NCI-H524 (cell line): ENCODE measurements at regions not wholly inside any gene's neighbourhood (a gene's known extent, or its start where the extent isn't known, plus 50 kb on each side); places are given as distances from the start of the nearest gene placed in this dataset.
"Not testable (repeated sequence)": the region's sequence is repeated elsewhere in the genome, so short reads cannot be mapped to it uniquely, and the experiment has no call there.

ENCODE experiments used
- DNase-seq, 2 experiments: peaks; one replicate each; lab custom pipeline; 2025; lab: John Stamatoyannopoulos, UW

- DNase-seq, result no peak
These were observed 306.0 kb downstream of the NPHP4 start for GRCh38 chr1:5686195-5686594.

GRCh38 chr1:5685446-5686040 lies 306.7 kb downstream of the NPHP4 start:
- DNase-seq, result no peak

- DNase-seq, result no peak
These were observed 307.4 kb downstream of the NPHP4 start for GRCh38 chr1:5684791-5685190.

- no peak for DNase-seq
These were observed 308.8 kb downstream of the NPHP4 start for GRCh38 chr1:5683446-5683845.

GRCh38 chr1:5682626-5683225 lies 309.5 kb downstream of the NPHP4 start:
- no peak for DNase-seq

- no peak for DNase-seq
These were observed 310.6 kb downstream of the NPHP4 start for GRCh38 chr1:5681654-5682053.

GRCh38 chr1:5680600-5680999 lies 311.6 kb downstream of the NPHP4 start:
- no peak for DNase-seq

- no peak for DNase-seq
These were observed 313.5 kb downstream of the NPHP4 start for GRCh38 chr1:5678759-5679158.

GRCh38 chr1:5672355-5672754 lies 319.9 kb downstream of the NPHP4 start:
- not testable (repeated sequence) for DNase-seq

GRCh38 chr1:5670590-5671350 lies 321.5 kb downstream of the NPHP4 start:
- DNase-seq, result no peak

GRCh38 chr1:5667513-5668325 lies 324.5 kb downstream of the NPHP4 start:
- DNase-seq, result no peak

GRCh38 chr1:5664906-5665875 lies 327.0 kb downstream of the NPHP4 start:
- no peak for DNase-seq

- DNase-seq, result no peak
These were observed 328.0 kb downstream of the NPHP4 start for GRCh38 chr1:5664081-5664768.

GRCh38 chr1:5662744-5663126 lies 329.5 kb downstream of the NPHP4 start:
- no peak for DNase-seq

GRCh38 chr1:5662086-5662743 lies 330.0 kb downstream of the NPHP4 start:
- DNase-seq, result no peak

GRCh38 chr1:5661196-5662085 lies 330.8 kb downstream of the NPHP4 start:
- DNase-seq, result no peak

- DNase-seq, result no peak
These were observed 331.9 kb downstream of the NPHP4 start for GRCh38 chr1:5660141-5660935.

GRCh38 chr1:5659606-5660005 lies 332.6 kb downstream of the NPHP4 start:
- DNase-seq, result peak in 1 of 2 experiments; percentile 44
